ENCODE measurements at regions not wholly inside any gene's neighbourhood (a gene's known extent, or its start where the extent isn't known, plus 50 kb on each side); places are given as distances from the start of the nearest gene placed in this dataset.
A peak's percentile ranks its signal among the peaks of the same experiment; 100 is the strongest.

DNA sequence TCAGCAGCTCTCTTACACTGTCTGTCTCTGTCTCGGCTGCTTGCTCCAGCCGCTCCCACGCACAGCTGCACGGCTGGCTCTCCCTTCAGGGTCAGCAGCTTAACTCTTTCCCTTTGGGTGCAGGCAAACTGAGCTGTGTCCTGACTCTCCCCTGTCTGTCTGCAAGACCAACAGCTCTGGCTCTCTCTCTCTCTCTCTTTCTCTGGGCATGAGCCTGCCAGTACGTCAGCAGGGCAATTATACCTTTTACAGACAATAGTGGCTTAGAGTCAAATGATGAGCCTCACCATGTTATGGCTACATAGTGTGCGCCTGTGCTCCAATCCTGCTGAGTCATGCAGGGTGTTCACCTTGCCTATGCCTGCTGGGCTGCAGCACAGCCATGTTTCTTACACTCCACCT is 120.5 kb upstream of the DDHD1 start:
- Histone ChIP-seq H3K4me3 (no peak overlapping the region), H3K9me3 (no peaks in the 10 kb centered on the region), H3K4me2 (no peak overlapping the region), H3K27ac (peak overlapping the region in 1 of 2 experiments; percentile 8; a peak in 1 of 6 replicates), H3K4me1 (peaks cover 3% of the 10 kb centered on the region; the same call in 2 of the 3 replicates)
- ATAC-seq (peak in 1 of 2 experiments; percentile 61; a peak in 3 of 6 replicates), DNase-seq (ENCODE audit: low read depth in 1 of 2, low spot score in 1 of 2) (peak in 1 of 2 experiments; percentile 42), FAIRE-seq (no peak)
- TF ChIP-seq KDM5A (IDR thresholded peaks at IDR 0.05) (no peak), MAFK (IDR thresholded peaks at IDR 0.05; ENCODE audit: partially characterized antibody) (peak; percentile 50)
- TF ChIP-seq, protein P1, sequence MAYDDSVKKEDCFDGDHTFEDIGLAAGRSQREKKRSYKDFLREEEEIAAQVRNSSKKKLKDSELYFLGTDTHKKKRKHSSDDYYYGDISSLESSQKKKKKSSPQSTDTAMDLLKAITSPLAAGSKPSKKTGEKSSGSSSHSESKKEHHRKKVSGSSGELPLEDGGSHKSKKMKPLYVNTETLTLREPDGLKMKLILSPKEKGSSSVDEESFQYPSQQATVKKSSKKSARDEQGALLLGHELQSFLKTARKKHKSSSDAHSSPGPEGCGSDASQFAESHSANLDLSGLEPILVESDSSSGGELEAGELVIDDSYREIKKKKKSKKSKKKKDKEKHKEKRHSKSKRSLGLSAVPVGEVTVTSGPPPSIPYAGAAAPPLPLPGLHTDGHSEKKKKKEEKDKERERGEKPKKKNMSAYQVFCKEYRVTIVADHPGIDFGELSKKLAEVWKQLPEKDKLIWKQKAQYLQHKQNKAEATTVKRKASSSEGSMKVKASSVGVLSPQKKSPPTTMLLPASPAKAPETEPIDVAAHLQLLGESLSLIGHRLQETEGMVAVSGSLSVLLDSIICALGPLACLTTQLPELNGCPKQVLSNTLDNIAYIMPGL (CRISPR knock-in tag; IDR thresholded peaks at IDR 0.05; ENCODE audit: borderline replicate concordance): no peak
- ChIA-PET POLR2A (no interaction called here), CTCF (interaction anchor here (1.5 kb wide), 1 partner anchor 22 kb away, joined by 4 read pairs; no protein-coding TSS in a partner anchor)
- WGBS (ENCODE audit: missing lambda C conversion rate): 76% methylated on average over 6 of the region's 6 CpGs

DNA sequence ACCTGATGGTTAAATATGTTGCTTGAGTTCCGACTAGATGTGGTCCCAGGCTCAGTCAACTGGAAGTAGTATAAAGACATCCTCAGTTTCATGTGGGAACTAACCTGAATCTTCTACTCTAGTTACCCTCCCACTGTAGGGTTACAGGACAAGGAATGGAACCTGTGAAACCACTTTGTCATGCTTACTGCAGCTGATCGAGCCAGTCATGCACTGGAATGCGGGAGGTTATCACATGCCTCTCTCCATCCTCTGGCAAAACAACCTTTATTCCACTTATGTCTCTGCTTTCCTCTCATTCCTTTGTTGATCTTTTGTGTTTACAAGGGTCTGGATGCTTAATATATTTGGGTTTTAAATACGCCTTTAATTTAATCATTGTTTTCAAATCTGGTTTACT is 111.9 kb upstream of the DDHD1 start:
- Histone ChIP-seq H3K27ac (no peak overlapping the region), H3K4me1 (no peaks in the 10 kb centered on the region), H3K4me2 (no peak overlapping the region), H3K4me3 (no peak overlapping the region), H3K9me3 (no peaks in the 10 kb centered on the region)
- DNase-seq (ENCODE audit: low read depth in 1 of 2, low spot score in 1 of 2) (peak in 1 of 2 experiments; percentile 7), ATAC-seq (no peak), FAIRE-seq (no peak)
- 48% methylated on average over 4 of the region's 4 CpGs for WGBS (ENCODE audit: missing lambda C conversion rate)
- ChIA-PET CTCF (no interaction called here), POLR2A (no interaction called here)
- no peak for TF ChIP-seq NFE2L2 (conservative IDR thresholded peaks at IDR 0.05; ENCODE audit: low read length)
- TF ChIP-seq PHF8 (IDR thresholded peaks at IDR 0.05; ENCODE audit: borderline replicate concordance, low read depth): no peak
- TF ChIP-seq MYC (IDR thresholded peaks at IDR 0.05; ENCODE audit: borderline replicate concordance, low read length): no peak
- no peak for TF ChIP-seq FOSB (CRISPR knock-in tag; IDR thresholded peaks at IDR 0.05)
- TF ChIP-seq E2F6 (IDR thresholded peaks at IDR 0.05; ENCODE audit: borderline replicate concordance, low read depth): no peak
- TF ChIP-seq, protein P2, sequence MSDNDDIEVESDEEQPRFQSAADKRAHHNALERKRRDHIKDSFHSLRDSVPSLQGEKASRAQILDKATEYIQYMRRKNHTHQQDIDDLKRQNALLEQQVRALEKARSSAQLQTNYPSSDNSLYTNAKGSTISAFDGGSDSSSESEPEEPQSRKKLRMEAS (IDR thresholded peaks at IDR 0.05): no peak
- TF ChIP-seq RARB (CRISPR knock-in tag; IDR thresholded peaks at IDR 0.05): no peak
- no peak for TF ChIP-seq REST (IDR thresholded peaks at IDR 0.05)
- no peak for TF ChIP-seq HDAC2 (IDR thresholded peaks at IDR 0.05)
- no peak for TF ChIP-seq EHMT2 (IDR thresholded peaks at IDR 0.05; ENCODE audit: low read depth)
- TF ChIP-seq KDM1A (IDR thresholded peaks at IDR 0.05; ENCODE audit: low read depth): no peak
- TF ChIP-seq CBX2 (IDR thresholded peaks at IDR 0.05; ENCODE audit: borderline replicate concordance, low read depth): no peak
- TF ChIP-seq TP53 (CRISPR knock-in tag; IDR thresholded peaks at IDR 0.05): no peak
- TF ChIP-seq HOXA7 (CRISPR knock-in tag; IDR thresholded peaks at IDR 0.05): no peak
- TF ChIP-seq FOXS1 (CRISPR knock-in tag; IDR thresholded peaks at IDR 0.05): no peak

- Histone ChIP-seq H3K4me1 (no peaks in the 10 kb centered on the region), H3K9me3 (no peaks in the 10 kb centered on the region), H3K4me2 (no peak overlapping the region), H3K27ac (no peak overlapping the region), H3K4me3 (no peak overlapping the region)
- no peak for FAIRE-seq
- WGBS (ENCODE audit: missing lambda C conversion rate): 52% methylated on average over 2 of the region's 2 CpGs
- ATAC-seq: no peak
- POLR2A ChIA-PET: no interaction called here
- CTCF ChIA-PET: interaction anchor here (0.6 kb wide), 1 partner anchor 602 kb away, joined by 4 read pairs; no protein-coding TSS in a partner anchor
- DNase-seq (ENCODE audit: low read depth in 1 of 2, low spot score in 1 of 2): no peak
- TF ChIP-seq ZC3H11A (IDR thresholded peaks at IDR 0.05) (no peak), TFCP2L1 (CRISPR knock-in tag; IDR thresholded peaks at IDR 0.05) (no peak), ZNF302 (CRISPR knock-in tag; IDR thresholded peaks at IDR 0.05) (no peak), FOSL2 (IDR thresholded peaks at IDR 0.05) (no peak), FOSL2 (CRISPR knock-in tag; IDR thresholded peaks at IDR 0.05) (no peak), ESRRA (IDR thresholded peaks at IDR 0.05; ENCODE audit: borderline replicate concordance, low read length) (no peak), MAZ (IDR thresholded peaks at IDR 0.05; ENCODE audit: borderline replicate concordance, low read depth, low read length) (no peak), HDAC2 (IDR thresholded peaks at IDR 0.05) (no peak), ZSCAN20 (CRISPR knock-in tag; IDR thresholded peaks at IDR 0.05) (no peak), FOSB (CRISPR knock-in tag; IDR thresholded peaks at IDR 0.05) (no peak), RFX5 (IDR thresholded peaks at IDR 0.05) (no peak), FOXS1 (CRISPR knock-in tag; IDR thresholded peaks at IDR 0.05) (no peak), RAD21 (conservative IDR thresholded peaks at IDR 0.05 in 1 of 2, IDR thresholded peaks at IDR 0.05 in 1 of 2) (no peak)
- TF ChIP-seq, protein P1 (CRISPR knock-in tag; IDR thresholded peaks at IDR 0.05; ENCODE audit: borderline replicate concordance): no peak
Observed at GRCh38 chr14:53260928-53261327, 107.8 kb upstream of the DDHD1 start.

Data from A549 (cell line).